GM10266 (cell line): ENCODE measurements at regions not wholly inside any gene's neighbourhood (a gene's known extent, or its start where the extent isn't known, plus 50 kb on each side); places are given as distances from the start of the nearest gene placed in this dataset.
"Not testable (repeated sequence)": the region's sequence is repeated elsewhere in the genome, so short reads cannot be mapped to it uniquely, and the experiment has no call there.

Experiments used
- DNase-seq: peaks from one replicate; pipeline ENCODE4 v3.0.0; 2012; ENCODE audit errors: extremely low spot score
- TF ChIP-seq, protein P1 (sequence below): IDR thresholded peaks from 2 replicates; pipeline ENCODE4 v1.5.1; 2012; ENCODE audit warnings: mild to moderate bottlenecking, low read depth; ENCODE audit not compliant: control insufficient read depth, insufficient read depth; ENCODE audit errors: missing control alignments

DNA sequence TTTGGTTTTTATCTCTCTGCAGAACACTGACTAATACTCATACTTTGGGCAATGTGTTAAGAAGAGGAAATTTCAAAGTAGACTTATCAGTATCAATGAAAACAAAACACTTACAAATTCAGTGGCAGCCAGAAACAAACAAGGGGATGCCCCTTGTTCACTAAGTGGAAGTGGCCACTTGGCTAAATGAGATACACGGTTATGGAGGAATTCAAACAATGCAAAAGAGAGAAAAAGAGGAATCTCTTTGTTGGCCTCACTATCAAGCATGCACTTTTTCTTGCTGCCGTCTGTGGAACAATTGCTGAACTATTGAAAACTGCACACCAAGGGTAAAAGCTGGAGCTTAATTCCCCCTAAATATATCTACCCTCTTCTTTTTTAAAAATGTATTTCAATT lies 2044.9 kb upstream of the CDH6 start:
- TF ChIP-seq, protein P1, sequence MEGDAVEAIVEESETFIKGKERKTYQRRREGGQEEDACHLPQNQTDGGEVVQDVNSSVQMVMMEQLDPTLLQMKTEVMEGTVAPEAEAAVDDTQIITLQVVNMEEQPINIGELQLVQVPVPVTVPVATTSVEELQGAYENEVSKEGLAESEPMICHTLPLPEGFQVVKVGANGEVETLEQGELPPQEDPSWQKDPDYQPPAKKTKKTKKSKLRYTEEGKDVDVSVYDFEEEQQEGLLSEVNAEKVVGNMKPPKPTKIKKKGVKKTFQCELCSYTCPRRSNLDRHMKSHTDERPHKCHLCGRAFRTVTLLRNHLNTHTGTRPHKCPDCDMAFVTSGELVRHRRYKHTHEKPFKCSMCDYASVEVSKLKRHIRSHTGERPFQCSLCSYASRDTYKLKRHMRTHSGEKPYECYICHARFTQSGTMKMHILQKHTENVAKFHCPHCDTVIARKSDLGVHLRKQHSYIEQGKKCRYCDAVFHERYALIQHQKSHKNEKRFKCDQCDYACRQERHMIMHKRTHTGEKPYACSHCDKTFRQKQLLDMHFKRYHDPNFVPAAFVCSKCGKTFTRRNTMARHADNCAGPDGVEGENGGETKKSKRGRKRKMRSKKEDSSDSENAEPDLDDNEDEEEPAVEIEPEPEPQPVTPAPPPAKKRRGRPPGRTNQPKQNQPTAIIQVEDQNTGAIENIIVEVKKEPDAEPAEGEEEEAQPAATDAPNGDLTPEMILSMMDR: no peak
- no peak for DNase-seq

DNA sequence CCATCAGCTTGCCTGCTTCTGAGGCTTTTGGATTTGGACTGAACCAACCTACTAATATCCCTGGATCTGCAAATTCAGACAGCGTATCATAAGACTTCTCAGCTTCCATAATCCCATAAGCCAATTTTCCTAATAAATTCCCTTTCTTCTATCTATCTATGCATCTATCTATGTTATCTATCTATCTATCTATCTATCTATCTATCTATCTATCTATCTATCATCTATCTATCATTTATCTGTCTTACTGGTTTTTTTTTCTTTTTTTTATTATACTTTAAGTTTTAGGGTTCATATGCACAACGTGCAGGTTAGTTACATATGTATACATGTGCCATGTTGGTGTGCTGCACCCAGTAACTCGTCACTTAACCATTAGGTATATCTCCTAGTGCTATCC lies 2045.4 kb upstream of the CDH6 start:
- TF ChIP-seq, protein P1: no peak
- no peak for DNase-seq

- TF ChIP-seq, protein P1: no peak
- DNase-seq: no peak
Observed at GRCh38 chr5:29143266-29143665, 2050.2 kb upstream of the CDH6 start.

DNA sequence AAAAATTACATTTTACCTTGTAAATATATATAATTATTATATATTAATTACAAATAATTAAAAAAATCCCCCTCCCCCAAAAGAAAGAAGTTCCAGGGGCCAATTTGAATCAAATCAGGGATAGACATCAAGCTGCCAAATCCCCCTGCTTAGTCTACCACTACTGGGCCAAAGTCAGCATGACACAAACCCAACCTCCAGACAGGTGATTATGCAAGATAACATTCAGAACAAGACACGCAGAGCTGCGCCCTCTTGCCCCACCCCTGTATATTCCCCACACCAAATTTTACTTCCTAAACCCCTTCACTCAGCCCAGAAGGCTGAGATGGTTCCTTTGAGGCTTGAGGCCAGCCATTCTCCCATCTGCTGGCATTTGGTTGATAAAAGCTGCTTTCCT lies 2059.1 kb upstream of the CDH6 start:
- DNase-seq: no peak
- TF ChIP-seq, protein P1: no peak

- TF ChIP-seq, protein P1: no peak
- DNase-seq: no peak
Observed at GRCh38 chr5:29131285-29131684, 2062.2 kb upstream of the CDH6 start.

DNA sequence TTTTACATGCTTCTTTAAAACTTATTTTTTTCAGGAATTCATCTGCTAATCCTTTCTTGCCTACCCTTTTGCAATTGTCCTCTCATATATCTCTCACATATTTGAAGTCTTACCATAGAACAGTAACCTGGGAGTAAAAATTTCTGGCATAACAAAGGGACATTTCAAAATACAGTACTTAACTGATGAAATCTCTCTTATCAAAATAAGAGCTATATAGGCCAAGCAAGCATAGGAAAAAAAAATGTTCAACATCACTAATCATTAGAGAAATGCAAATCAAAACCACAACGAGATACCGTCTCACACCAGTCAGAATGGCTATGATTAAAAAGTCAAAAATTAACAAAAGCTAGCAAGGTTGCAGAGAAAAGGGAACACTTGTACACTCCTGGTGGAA lies 2062.7 kb upstream of the CDH6 start:
- TF ChIP-seq, protein P1: no peak
- no peak for DNase-seq

- DNase-seq: not testable (repeated sequence)
Observed at GRCh38 chr5:29127524-29128156, 2065.8 kb upstream of the CDH6 start.

DNA sequence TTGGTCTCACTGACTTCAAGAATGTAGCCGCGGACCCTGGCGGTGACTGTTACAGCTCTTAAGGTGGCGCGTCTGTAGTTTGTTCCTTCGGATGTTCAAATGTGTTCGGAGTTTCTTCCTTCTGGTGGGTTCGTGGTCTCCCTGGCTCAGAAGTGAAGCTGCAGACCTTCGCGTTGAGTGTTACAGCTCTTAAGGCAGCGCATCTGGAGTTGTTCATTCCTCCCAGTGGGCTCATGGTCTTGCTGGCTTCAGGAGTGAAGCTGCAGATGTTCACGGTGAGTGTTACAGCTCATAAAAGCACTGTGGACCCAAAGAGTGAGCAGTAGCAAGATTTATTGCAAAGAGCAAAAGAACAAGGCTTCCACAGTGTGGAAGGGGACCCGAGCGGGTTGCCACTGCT lies 2067.0 kb upstream of the CDH6 start:
- DNase-seq: not testable (repeated sequence)
